ENCODE measurements at regions not wholly inside any gene's neighbourhood (a gene's known extent, or its start where the extent isn't known, plus 50 kb on each side); places are given as distances from the start of the nearest gene placed in this dataset.

DNA sequence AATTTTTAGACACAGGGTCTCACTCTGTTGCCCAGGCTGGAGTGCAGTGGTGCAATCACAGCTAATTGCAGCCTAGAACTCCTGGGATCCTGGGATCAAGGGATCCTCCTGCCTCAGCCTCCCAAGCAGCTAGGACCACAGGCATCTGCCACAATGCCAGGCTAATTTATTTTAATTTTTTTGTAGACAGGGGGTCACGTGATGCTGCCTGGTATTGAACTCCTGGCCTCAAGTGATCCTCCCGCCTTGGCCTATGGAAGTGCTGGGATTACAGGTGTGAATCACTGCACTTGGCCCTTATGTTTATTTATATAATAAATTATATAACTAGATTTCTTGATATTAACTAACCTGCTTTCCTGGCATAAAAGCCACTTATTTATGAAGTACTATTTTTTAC lies 1081.7 kb upstream of the FANCL start:
- TF ChIP-seq, protein P1, sequence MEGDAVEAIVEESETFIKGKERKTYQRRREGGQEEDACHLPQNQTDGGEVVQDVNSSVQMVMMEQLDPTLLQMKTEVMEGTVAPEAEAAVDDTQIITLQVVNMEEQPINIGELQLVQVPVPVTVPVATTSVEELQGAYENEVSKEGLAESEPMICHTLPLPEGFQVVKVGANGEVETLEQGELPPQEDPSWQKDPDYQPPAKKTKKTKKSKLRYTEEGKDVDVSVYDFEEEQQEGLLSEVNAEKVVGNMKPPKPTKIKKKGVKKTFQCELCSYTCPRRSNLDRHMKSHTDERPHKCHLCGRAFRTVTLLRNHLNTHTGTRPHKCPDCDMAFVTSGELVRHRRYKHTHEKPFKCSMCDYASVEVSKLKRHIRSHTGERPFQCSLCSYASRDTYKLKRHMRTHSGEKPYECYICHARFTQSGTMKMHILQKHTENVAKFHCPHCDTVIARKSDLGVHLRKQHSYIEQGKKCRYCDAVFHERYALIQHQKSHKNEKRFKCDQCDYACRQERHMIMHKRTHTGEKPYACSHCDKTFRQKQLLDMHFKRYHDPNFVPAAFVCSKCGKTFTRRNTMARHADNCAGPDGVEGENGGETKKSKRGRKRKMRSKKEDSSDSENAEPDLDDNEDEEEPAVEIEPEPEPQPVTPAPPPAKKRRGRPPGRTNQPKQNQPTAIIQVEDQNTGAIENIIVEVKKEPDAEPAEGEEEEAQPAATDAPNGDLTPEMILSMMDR (IDR thresholded peaks at IDR 0.05; ENCODE audit: insufficient read depth, low read length, poor library complexity, severe bottlenecking) = no peak
- DNase-seq (ENCODE audit: low read depth) = no peak
- no peaks in the 10 kb centered on the region for H3K36me3 ChIP-seq (ENCODE audit: control insufficient read depth, insufficient read depth, low read length)

DNA sequence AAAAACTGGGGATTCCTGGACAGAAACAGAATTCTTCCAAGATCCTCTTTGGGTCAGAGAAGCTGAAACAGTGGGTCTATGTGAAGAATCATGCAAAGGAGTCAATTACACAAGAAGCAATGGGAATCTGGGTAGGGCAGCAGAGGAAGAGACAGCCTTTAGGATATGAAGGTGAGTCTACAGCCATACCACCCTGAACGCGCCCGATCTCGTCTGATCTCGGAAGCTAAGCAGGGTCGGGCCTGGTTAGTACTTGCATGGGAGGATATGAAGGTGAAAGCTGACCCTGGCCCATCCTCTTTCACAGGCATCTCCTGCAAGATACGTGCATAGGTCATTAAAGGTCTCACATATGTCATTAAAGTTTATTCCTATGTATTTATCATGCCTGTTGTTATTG lies 1080.9 kb upstream of the FANCL start:
- no peak overlapping the region for H3K4me3 ChIP-seq (ENCODE audit: low read depth, low read length)
- no peaks in the 10 kb centered on the region for H3K27me3 ChIP-seq (ENCODE audit: control insufficient read depth, insufficient read depth, low read length)
- TF ChIP-seq, protein P1 (IDR thresholded peaks at IDR 0.05; ENCODE audit: insufficient read depth, low read length, poor library complexity, severe bottlenecking) = no peak
- DNase-seq (ENCODE audit: low read depth) = no peak
- H3K36me3 ChIP-seq (ENCODE audit: control insufficient read depth, insufficient read depth, low read length) = no peaks in the 10 kb centered on the region

More for the DNA sequence above, 1081.7 kb upstream of the FANCL start:
- Histone ChIP-seq H3K27me3 (ENCODE audit: control insufficient read depth, insufficient read depth, low read length) (no peaks in the 10 kb centered on the region), H3K4me3 (ENCODE audit: low read depth, low read length) (no peak overlapping the region)

DNA sequence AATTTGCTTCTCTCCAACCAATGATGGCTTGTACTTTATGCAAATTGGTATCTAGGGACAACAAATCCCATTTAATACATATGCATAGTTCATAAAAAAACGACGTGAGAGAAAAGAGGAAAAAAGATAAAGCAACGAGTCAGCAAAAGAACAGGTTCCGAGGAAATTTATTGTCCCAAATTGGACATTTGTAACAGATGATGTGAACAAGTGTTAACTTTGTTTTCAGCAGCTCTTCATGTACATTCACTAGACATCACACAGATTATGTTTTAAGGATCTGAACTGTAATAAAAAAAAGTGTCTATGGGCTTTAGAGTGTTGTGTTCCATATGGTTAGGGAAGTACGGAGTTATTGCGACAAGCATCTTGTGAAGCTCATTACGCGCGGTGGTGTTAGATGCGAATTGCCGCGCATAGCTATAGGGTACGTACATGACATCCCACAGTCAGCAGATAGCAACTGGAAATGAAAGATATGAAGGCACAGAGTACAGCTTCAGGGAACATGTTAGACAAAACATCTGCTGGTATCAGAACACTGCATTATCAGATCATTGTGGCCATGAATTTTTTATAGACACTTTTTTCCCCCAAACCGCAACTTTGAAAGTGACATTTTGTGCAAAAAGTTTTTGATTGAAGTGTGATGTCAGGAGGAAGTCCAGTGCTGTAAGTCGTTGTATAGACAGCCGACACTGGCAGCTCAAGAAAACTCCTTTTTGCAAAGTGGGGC lies 1073.1 kb upstream of the FANCL start:
- Histone ChIP-seq H3K27me3 (ENCODE audit: control insufficient read depth, insufficient read depth, low read length) (no peaks in the 10 kb centered on the region), H3K36me3 (ENCODE audit: control insufficient read depth, insufficient read depth, low read length) (no peaks in the 10 kb centered on the region), H3K4me3 (ENCODE audit: low read depth, low read length) (no peak overlapping the region)
- no peak for DNase-seq (ENCODE audit: low read depth)
- TF ChIP-seq, protein P1 (IDR thresholded peaks at IDR 0.05; ENCODE audit: insufficient read depth, low read length, poor library complexity, severe bottlenecking) = no peak

DNA sequence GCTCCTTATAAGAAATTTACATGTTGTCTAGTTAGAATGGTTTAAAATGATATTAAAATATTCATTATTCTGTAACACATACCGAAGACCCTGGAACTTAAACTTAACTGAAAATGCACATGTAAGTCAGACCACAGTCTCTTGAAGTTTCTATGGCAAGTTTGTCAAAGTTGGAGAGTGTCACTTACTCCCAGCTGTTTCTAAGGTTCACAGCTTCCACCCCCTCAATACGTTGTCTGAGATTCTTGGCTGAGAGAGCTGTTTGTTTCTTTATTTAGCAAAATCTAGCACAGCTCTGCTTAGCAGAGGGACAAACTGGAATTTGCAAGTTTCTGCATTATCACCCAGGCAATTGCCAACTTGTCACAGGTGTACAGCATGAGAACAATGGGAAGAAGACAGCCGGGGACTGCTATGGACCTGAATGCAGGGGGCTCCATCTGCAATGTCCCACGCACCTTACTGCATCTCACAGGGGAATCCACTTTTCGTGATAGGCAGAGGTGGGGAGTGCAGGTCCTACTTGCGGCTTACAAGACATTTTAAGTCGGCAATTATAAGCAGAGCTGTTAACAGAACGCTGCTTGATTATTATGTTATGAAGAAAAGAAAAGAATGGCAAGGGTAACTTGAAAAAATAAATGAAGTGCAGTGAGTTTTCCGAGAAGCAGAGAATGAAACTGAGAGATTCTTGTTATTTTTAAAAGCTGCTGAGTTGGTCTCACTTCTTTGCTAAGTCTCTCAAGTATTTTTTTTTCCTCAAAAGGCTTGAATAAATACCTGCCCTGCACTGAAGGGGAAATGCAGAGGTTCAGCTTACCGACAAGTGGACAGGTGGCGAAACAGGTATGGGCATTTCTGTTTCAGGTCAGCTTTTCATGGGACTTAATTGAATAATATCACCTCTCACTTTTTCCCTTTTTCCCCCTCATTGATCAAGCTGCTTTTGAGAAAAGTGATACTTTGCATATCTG lies 1072.1 kb upstream of the FANCL start:
- TF ChIP-seq, protein P1 (IDR thresholded peaks at IDR 0.05; ENCODE audit: insufficient read depth, low read length, poor library complexity, severe bottlenecking) = no peak
- no peak overlapping the region for H3K4me3 ChIP-seq (ENCODE audit: low read depth, low read length)
- no peaks in the 10 kb centered on the region for H3K27me3 ChIP-seq (ENCODE audit: control insufficient read depth, insufficient read depth, low read length)
- H3K36me3 ChIP-seq (ENCODE audit: control insufficient read depth, insufficient read depth, low read length) = no peaks in the 10 kb centered on the region
- no peak for DNase-seq (ENCODE audit: low read depth)

DNA sequence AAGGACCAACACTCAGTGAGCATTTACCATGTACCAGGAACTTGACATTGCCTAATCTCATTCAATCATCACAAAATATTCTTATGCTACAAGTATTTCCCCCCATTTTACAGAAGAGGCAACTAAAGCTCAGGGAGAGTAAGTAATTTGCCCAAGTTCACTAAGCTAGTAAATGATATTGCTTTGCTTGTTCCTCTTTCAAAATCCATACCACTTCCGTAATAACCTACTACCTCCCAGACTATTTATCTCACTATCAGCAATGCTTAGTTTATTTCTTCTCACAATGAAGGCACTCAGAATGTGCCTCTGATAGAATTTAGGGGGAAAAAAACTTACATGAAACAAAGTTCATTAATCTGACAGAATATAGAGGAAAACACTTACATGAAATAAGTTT lies 1070.9 kb upstream of the FANCL start:
- TF ChIP-seq, protein P1 (IDR thresholded peaks at IDR 0.05; ENCODE audit: insufficient read depth, low read length, poor library complexity, severe bottlenecking) = no peak
- no peaks in the 10 kb centered on the region for H3K27me3 ChIP-seq (ENCODE audit: control insufficient read depth, insufficient read depth, low read length)
- H3K36me3 ChIP-seq (ENCODE audit: control insufficient read depth, insufficient read depth, low read length) = no peaks in the 10 kb centered on the region
- no peak overlapping the region for H3K4me3 ChIP-seq (ENCODE audit: low read depth, low read length)
- no peak for DNase-seq (ENCODE audit: low read depth)

Data from kidney epithelial cell (primary cell).